OCI-LY7 (cell line): ENCODE measurements at regions not wholly inside any gene's neighbourhood (a gene's known extent, or its start where the extent isn't known, plus 50 kb on each side); places are given as distances from the start of the nearest gene placed in this dataset.

Experiments
- BruUV-seq: library from RNA; stranded (reverse); fragments of 400-500 nt; replicated peaks from 2 replicates; lab custom pipeline; 2021; lab: Mats Ljungman, UMichigan
- CTCF ChIA-PET: fragments of 300-600 bp; sonication (Branson Sonifier 250); formaldehyde crosslinking; loops from one replicate; lab custom pipeline; 2022; ENCODE audit warnings: antibody characterized with exemption; ENCODE audit not compliant: unreplicated experiment; lab: Charles Lee
- POLR2A ChIA-PET: fragments of 300-600 bp; sonication (Branson Sonifier 250); formaldehyde crosslinking; loops from one replicate; lab custom pipeline; 2022; ENCODE audit warnings: antibody characterized with exemption; lab: Charles Lee
- DNase-seq: peaks from one replicate; pipeline ENCODE4 v3.0.0-alpha.2; 2015; ENCODE audit warnings: low spot score
- H2AFZ ChIP-seq: fragments of 200-600 bp; sonication (generic), shearing (Covaris generic); 2 replicates; pipeline ENCODE4 v1.6.1; 2014; ENCODE audit warnings: mild to moderate bottlenecking, antibody characterized with exemption, low read length, moderate library complexity
- H3K27ac ChIP-seq: fragments of 200-600 bp; sonication (generic); 2 replicates; pipeline ENCODE4 v1.5.1; 2014; ENCODE audit warnings: mixed run types, low read depth, mild to moderate bottlenecking, moderate library complexity, low read length, inconsistent platforms; ENCODE audit not compliant: poor library complexity, severe bottlenecking
- H3K36me3 ChIP-seq: fragments of 200-600 bp; sonication (generic); 2 replicates; pipeline ENCODE4 v1.6.1; 2014; ENCODE audit warnings: mild to moderate bottlenecking, antibody characterized with exemption, low read length, moderate library complexity, mixed read lengths; ENCODE audit not compliant: insufficient read depth
- H3K4me1 ChIP-seq: fragments of 200-600 bp; sonication (generic); 2 replicates; pipeline ENCODE4 v1.5.1; 2014; ENCODE audit warnings: mild to moderate bottlenecking, low read length; ENCODE audit not compliant: insufficient read depth, poor library complexity, severe bottlenecking
- H3K4me2 ChIP-seq: fragments of 200-600 bp; sonication (generic); 2 replicates; pipeline ENCODE4 v1.6.1; 2014; ENCODE audit warnings: mild to moderate bottlenecking, low read length
- H3K4me3 ChIP-seq: fragments of 200-600 bp; sonication (generic); 2 replicates; pipeline ENCODE4 v1.5.1; 2014; ENCODE audit warnings: mild to moderate bottlenecking, low read depth, low read length; ENCODE audit not compliant: poor library complexity, severe bottlenecking
- H3K79me2 ChIP-seq: fragments of 200-600 bp; sonication (generic); 2 replicates; pipeline ENCODE4 v1.6.1; 2016; ENCODE audit warnings: low read depth, mild to moderate bottlenecking, low read length, moderate library complexity, mixed read lengths; ENCODE audit not compliant: insufficient read depth
- H3K9me2 ChIP-seq: fragments of 200-600 bp; sonication (generic); 2 replicates; pipeline ENCODE4 v1.6.1; 2016; ENCODE audit warnings: mild to moderate bottlenecking, low read length, mixed read lengths; ENCODE audit not compliant: insufficient read depth
- H3K9me3 ChIP-seq: fragments of 200-600 bp; sonication (generic); 2 replicates; pipeline ENCODE4 v1.6.1; 2014; ENCODE audit warnings: mild to moderate bottlenecking, mixed run types, low read length, mixed read lengths
- H4K20me1 ChIP-seq: fragments of 200-600 bp; sonication (generic); 2 replicates; pipeline ENCODE4 v1.6.1; 2014; ENCODE audit warnings: mild to moderate bottlenecking, antibody characterized with exemption, low read length, moderate library complexity, mixed read lengths; ENCODE audit not compliant: insufficient read depth
- EZH2phosphoT487 ChIP-seq: fragments of 200-600 bp; sonication (generic); IDR thresholded peaks from 2 replicates; pipeline ENCODE4 v1.6.1; 2018; ENCODE audit warnings: low read depth, borderline replicate concordance, mild to moderate bottlenecking, mixed run types, antibody characterized with exemption, low read length, moderate library complexity, mixed read lengths
- intact Hi-C: fragments of 100-400 bp; cut with micrococcal nuclease; formaldehyde crosslinking; loops from one replicate; pipeline ENCODE4 v1.10.0; 2022; ENCODE audit not compliant: unreplicated experiment
- TF ChIP-seq, protein P1 (sequence below): fragments of 200-600 bp; sonication (generic); conservative IDR thresholded peaks from 2 replicates; pipeline ENCODE4 v1.5.1; 2014; ENCODE audit warnings: mild to moderate bottlenecking, antibody characterized with exemption, low read length, moderate library complexity, mixed read lengths

DNA sequence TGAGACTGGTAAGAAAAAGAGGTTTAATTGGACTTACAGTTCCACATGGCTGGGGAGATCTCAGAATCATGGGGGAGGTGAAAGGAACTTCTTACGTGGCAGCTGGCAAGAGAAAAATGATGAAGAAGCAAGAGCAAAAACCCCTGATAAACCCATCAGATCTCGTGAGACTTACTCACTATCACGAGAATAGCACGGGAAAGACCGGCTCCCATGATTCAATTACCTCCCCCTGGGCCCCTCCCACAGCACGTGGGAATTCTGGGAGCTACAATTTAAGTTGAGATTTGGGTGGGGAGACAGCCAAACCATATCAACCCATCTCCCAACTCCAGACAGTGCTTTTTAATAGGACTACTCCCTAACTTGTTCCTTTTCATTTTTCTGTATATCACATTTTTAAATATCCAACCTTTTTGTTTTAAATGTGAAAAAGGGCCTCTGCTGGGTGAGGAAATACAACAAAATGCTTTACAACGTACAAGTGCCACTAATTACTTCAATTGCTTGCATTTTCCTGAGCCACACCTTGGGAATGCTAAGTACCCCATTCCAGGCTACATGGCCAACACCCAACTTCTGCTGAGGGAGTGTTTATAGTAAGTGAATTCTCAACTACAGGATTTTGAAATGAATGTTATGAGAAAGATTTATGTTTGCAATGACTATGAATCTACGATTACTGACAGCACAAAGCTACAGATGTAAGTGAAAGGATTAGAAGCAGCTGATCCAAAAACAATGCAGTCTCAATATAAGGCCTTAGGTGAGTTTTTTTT, 294.1 kb upstream of the CD180 start:
- H3K9me3 ChIP-seq = no peaks in the 10 kb centered on the region
- ChIA-PET CTCF (no interaction called here), POLR2A (interaction anchor here (1.1 kb wide), 1 partner anchor 9 kb away, joined by 3 read pairs; no protein-coding TSS in a partner anchor)
- no peaks in the 10 kb centered on the region for H4K20me1 ChIP-seq
- intact Hi-C loops = no loop called here
- no peaks in the 10 kb centered on the region for H3K9me2 ChIP-seq
- no peak for TF ChIP-seq EZH2phosphoT487
- TF ChIP-seq, protein P1, sequence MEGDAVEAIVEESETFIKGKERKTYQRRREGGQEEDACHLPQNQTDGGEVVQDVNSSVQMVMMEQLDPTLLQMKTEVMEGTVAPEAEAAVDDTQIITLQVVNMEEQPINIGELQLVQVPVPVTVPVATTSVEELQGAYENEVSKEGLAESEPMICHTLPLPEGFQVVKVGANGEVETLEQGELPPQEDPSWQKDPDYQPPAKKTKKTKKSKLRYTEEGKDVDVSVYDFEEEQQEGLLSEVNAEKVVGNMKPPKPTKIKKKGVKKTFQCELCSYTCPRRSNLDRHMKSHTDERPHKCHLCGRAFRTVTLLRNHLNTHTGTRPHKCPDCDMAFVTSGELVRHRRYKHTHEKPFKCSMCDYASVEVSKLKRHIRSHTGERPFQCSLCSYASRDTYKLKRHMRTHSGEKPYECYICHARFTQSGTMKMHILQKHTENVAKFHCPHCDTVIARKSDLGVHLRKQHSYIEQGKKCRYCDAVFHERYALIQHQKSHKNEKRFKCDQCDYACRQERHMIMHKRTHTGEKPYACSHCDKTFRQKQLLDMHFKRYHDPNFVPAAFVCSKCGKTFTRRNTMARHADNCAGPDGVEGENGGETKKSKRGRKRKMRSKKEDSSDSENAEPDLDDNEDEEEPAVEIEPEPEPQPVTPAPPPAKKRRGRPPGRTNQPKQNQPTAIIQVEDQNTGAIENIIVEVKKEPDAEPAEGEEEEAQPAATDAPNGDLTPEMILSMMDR = no peak
- BruUV-seq = no TSS peak
- no peak overlapping the region for H3K4me3 ChIP-seq
- no peak overlapping the region for H3K27ac ChIP-seq
- DNase-seq = no peak
- no peak overlapping the region for H2AFZ ChIP-seq
- no peak overlapping the region for H3K4me2 ChIP-seq
- no peaks in the 10 kb centered on the region for H3K36me3 ChIP-seq
- no peaks in the 10 kb centered on the region for H3K79me2 ChIP-seq
- no peaks in the 10 kb centered on the region for H3K4me1 ChIP-seq

DNA sequence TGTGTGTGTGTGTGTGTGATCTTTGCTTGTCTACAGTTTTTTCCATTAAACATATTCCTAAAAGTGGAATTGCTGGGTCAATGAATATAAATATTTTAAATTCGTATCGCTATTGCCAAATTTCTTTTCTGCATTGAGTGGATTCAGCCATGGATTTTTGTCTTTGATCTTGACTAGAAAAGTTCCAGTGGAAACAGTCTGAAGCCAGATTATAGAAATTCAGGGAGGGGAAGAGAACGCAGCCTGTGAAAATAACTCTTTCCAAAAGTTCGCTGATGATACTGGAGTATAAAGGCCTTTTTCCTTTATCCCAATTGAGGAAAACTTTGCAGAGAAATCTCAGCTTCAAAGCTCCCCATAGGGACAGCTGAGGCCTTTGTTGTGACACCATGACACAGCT, 292.3 kb upstream of the CD180 start:
- Histone ChIP-seq H3K4me1 (no peaks in the 10 kb centered on the region), H3K4me2 (no peak overlapping the region), H3K79me2 (no peaks in the 10 kb centered on the region), H4K20me1 (no peaks in the 10 kb centered on the region), H3K36me3 (no peaks in the 10 kb centered on the region), H3K9me3 (no peaks in the 10 kb centered on the region), H3K4me3 (no peak overlapping the region), H2AFZ (no peak overlapping the region), H3K27ac (no peak overlapping the region), H3K9me2 (no peaks in the 10 kb centered on the region)
- ChIA-PET CTCF (no interaction called here), POLR2A (no interaction called here)
- TF ChIP-seq, protein P1 = no peak
- TF ChIP-seq EZH2phosphoT487 = no peak
- intact Hi-C loops = no loop called here
- DNase-seq = no peak
- no TSS peak for BruUV-seq

DNA sequence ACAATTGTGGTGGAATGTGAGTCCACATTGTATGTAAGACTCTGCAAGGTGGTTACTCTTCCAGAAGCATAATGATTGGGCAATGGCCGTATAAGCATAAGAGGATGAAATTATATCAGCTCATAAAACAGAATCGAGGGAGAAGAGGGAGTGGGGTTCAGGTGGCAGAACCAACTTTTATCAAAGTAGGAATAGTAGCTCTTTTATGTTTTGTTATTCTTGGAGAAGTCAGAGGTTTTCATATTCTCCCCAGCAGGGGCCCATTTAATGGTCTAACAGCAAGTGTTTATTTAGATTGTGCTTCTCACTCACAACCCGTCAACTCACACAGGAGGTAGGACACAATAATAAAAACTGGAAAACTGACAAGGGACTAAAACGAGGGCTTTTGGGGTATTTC, 291.3 kb upstream of the CD180 start:
- no TSS peak for BruUV-seq
- Histone ChIP-seq H3K79me2 (no peaks in the 10 kb centered on the region), H3K4me2 (no peak overlapping the region), H2AFZ (no peak overlapping the region), H3K9me3 (no peaks in the 10 kb centered on the region), H3K36me3 (no peaks in the 10 kb centered on the region), H3K27ac (no peak overlapping the region), H4K20me1 (no peaks in the 10 kb centered on the region), H3K9me2 (no peaks in the 10 kb centered on the region), H3K4me3 (no peak overlapping the region), H3K4me1 (no peaks in the 10 kb centered on the region)
- ChIA-PET POLR2A (no interaction called here), CTCF (no interaction called here)
- no peak for TF ChIP-seq EZH2phosphoT487
- TF ChIP-seq, protein P1 = no peak
- intact Hi-C loops = no loop called here
- no peak for DNase-seq
